GM18499 (cell line): ENCODE measurements at regions not wholly inside any gene's neighbourhood (a gene's known extent, or its start where the extent isn't known, plus 50 kb on each side); places are given as distances from the start of the nearest gene placed in this dataset.
"Not testable (repeated sequence)": the region's sequence is repeated elsewhere in the genome, so short reads cannot be mapped to it uniquely, and the experiment has no call there.

Experiments used
- ATAC-seq: cut with Tn5 transposase; IDR thresholded peaks from one replicate; pipeline ENCODE4 v1.9.1; 2021; ENCODE audit warnings: moderate number of reproducible peaks; ENCODE audit not compliant: insufficient read depth, unreplicated experiment

- no peak for ATAC-seq
Measured at GRCh38 chr10:5576780-5577624, 52.2 kb downstream of the CALML3 start.

DNA sequence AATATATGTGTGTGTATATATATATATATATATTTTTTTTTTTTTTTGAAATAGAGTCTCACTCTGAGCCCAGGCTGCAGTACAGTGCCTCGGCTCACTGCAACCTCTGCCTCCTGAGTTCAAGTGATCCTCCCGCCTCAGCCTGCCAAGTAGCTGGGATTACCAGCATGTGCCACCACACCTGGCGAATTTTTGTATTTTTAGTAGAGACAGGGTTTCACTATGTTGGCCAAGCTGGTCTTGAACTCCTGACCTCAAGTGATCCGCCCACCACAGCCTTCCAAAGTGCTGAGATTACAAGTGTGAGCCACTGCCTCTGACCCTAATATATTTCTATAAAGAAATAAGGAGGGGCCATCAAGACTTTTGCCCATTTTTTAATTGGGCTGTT is 55.3 kb downstream of the CALML3 start:
- not testable (repeated sequence) for ATAC-seq

DNA sequence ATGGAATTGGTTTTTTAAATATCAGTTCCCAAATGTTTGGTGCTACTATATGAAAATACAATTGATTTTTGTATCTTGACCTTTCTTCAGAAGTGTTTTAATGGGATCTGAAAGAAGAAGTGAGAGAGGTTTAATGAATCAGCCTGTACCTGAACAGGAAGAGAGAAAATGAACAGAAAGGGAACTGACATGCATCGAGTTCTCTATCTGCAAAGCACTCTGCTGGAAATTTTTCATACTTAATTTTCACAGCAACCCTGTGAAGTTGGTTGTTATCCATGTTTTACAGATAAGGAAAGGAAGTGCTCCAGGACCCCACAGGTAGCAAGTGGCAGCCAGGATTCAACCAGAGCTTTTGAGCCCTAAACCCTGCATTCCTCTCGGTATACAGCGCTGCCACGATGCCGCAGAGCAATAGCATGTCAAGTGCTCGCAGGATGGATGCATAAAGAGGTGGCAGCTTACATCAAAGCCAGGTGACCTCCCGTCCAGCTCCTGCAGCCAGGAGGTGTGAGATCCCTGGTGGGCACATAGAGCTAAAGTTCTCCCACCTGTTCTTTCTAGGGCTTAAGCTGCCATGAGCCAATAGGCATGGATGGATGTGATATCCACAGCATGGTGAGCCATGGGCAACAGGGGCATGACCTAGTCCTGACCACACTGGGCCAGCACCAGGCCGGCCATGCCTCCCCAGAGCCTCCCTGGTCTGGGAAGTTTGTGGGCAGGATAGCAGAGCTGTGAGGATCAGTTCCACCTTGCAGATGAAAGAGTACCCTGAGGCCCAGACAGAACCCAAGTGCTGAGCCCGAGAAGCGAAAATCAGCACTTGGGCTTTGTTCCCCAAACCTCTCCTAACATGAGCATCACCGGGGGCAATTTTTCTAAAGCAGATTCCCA is 57.2 kb downstream of the CALML3 start:
- ATAC-seq = no peak

- no peak for ATAC-seq
Measured at GRCh38 chr10:5582736-5583135, 58.0 kb downstream of the CALML3 start.

DNA sequence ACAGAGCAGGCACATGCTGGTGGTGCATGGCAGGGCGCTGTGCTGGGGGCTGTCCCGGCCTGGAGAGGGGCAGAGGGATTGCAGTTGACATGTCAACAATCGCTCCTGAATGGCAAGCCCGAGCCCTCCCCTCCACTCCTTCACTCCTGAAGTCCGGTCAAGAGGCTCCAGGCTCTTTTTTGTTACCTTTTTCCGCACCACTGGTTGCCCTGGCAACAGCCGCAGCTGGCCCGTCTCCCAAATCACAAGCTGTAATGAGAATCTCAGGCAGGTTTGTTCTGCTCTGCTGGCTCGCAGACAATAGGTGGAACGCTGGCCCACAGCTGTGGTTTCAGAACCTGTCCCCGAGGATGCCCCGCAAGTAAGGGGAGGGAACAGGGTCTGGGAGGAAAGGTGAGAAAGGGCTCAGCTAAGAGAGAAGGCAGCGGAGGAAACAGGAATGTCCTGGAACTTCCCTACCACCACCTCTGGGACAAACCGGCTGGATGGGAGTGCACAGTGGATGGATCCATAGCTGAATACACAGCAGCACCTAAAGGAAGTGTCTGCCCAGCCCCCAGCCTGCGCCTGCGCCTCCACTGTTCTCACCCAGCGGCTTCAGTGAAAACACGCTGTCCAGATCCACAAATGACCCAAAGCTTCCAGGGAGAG is 58.9 kb downstream of the CALML3 start:
- ATAC-seq = no peak

- peak; percentile 63 for ATAC-seq
Measured at GRCh38 chr10:5584895-5585516, 60.2 kb downstream of the CALML3 start.

GRCh38 chr10:5585517-5586206 is 60.9 kb downstream of the CALML3 start:
- ATAC-seq = no peak

DNA sequence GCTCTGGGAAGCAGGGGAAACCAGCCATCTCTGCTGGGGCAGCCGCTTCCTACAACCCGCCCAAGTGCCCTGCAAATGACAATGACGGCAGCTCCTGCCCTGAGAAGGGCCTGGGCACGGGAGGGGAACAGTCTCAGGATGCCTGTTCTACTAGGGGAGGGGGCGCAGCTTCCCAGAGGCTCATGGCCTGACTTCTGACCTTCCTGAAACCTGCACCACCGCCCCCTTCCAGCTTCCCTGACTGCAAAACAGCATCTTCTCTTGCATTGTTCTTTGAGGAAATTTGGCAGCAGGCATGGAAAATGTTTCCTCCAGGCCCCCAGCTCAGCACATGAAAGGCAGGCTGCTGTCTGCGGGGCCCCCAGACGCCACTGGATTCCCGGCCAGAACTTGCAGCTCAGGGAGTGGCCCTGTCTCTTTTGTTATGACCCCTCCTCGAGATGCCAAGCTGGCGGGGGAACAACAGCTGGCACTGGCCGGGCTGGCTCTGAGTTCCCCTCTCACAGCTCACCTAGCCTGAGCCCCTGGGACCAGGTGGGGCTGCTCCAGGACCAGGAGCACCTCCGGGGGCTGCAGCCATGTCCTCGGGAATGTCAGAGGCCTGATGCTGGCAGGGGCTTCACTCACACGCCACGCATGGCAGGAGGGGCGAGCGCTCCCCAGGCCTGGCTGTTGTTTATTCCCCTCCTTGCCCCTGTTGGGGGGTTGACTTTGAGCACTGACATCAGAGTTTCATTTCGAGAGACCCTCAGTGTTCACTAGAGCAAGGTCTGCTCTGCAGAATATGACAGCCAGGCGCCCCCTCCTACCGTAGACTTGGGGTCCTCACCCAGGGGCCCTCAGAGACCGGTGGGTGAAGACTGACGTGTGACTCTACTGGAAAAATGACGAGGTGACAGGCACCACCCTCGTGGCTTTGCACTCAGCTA is 62.7 kb downstream of the CALML3 start:
- no peak for ATAC-seq

DNA sequence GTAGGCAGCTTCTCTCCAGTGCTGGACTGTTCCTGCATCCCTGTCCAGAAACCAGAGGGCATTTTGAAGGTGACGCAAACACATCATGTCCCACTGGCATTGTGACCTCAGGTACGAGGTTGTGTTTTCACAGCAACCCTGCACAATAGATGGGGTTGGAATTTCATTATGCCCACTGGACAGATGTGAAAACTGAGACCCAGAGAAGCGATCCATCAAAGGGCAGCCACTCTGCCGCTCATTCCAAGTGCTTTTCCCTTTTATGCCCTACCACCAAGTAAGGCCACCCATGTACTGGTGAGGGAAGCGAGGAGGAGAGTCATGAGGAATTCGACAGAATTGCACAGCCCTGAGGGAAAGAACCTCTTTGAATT is 63.3 kb downstream of the CALML3 start:
- no peak for ATAC-seq

- ATAC-seq = no peak
Measured at GRCh38 chr10:5588603-5589002, 63.8 kb downstream of the CALML3 start.
